Panc1 (cell line): ENCODE measurements at regions not wholly inside any gene's neighbourhood (a gene's known extent, or its start where the extent isn't known, plus 50 kb on each side); places are given as distances from the start of the nearest gene placed in this dataset.

ENCODE experiments used
- ATAC-seq: fragments of 200-7000 bp; cut with Tn5 transposase; 2 replicates; pipeline ENCODE4 v1.9.1; 2020; ENCODE audit warnings: mild to moderate bottlenecking, moderate library complexity
- BruUV-seq: library from RNA; stranded (reverse); fragments of 400-500 nt; replicated peaks from 2 replicates; lab custom pipeline; 2021; lab: Mats Ljungman, UMichigan
- CTCF ChIA-PET: fragments of 300-600 bp; sonication (Branson Sonifier 250); formaldehyde crosslinking; loops from one replicate; lab custom pipeline; 2022; ENCODE audit warnings: antibody characterized with exemption; lab: Charles Lee
- POLR2A ChIA-PET: fragments of 300-600 bp; sonication (Branson Sonifier 250); formaldehyde crosslinking; loops from one replicate; lab custom pipeline; 2022; ENCODE audit warnings: antibody characterized with exemption; lab: Charles Lee
- DNase-seq: peaks from one replicate; pipeline ENCODE4 v3.0.0-alpha.2; 2010; ENCODE audit warnings: low read depth, low spot score
- H3K27ac ChIP-seq: 2 replicates; pipeline ENCODE4 v1.5.1; 2011; ENCODE audit warnings: mild to moderate bottlenecking, low read length, inconsistent platforms
- H3K27me3 ChIP-seq: fragments of 200-500 bp; sonication (Bioruptor generic); 2 replicates; pipeline ENCODE4 v1.6.0; 2014; ENCODE audit warnings: low read length, inconsistent platforms; ENCODE audit not compliant: control insufficient read depth, insufficient read depth
- H3K36me3 ChIP-seq: fragments of 200-500 bp; sonication (Bioruptor generic); 2 replicates; pipeline ENCODE4 v1.5.1; 2014; ENCODE audit warnings: inconsistent platforms, mild to moderate bottlenecking, low read length, moderate library complexity; ENCODE audit not compliant: control insufficient read depth, insufficient read depth
- H3K4me1 ChIP-seq: 2 replicates; pipeline ENCODE4 v1.5.1; 2011; ENCODE audit warnings: inconsistent platforms, mild to moderate bottlenecking, low read length, moderate library complexity; ENCODE audit not compliant: control insufficient read depth, insufficient read depth
- H3K4me3 ChIP-seq, 2 experiments: 2 replicates each; pipeline ENCODE4 v1.5.1; 2011 to 2012; ENCODE audit warnings: low read depth in 2 of 2, low read length in 2 of 2, mild to moderate bottlenecking in 2 of 2, inconsistent platforms in 1 of 2, moderate library complexity in 1 of 2
- H3K9me3 ChIP-seq: fragments of 200-500 bp; sonication (Bioruptor generic); 2 replicates; pipeline ENCODE4 v1.5.1; 2014; ENCODE audit warnings: low read depth, mild to moderate bottlenecking, inconsistent platforms, low read length, moderate library complexity; ENCODE audit not compliant: control insufficient read depth, insufficient read depth
- POLR2AphosphoS5 ChIP-seq: IDR thresholded peaks from 2 replicates; pipeline ENCODE4 v1.6.1; 2012; ENCODE audit warnings: mild to moderate bottlenecking, low read depth, low read length, moderate library complexity
- SIN3A ChIP-seq: IDR thresholded peaks from 2 replicates; pipeline ENCODE4 v1.6.1; 2012; ENCODE audit warnings: low read depth, mild to moderate bottlenecking, low read length, moderate library complexity, borderline replicate concordance; ENCODE audit not compliant: insufficient read depth
- TCF7L2 ChIP-seq: IDR thresholded peaks from 2 replicates; pipeline ENCODE4 v1.6.1; 2011; ENCODE audit warnings: mild to moderate bottlenecking, low read depth, low read length, inconsistent platforms
- in situ Hi-C: cut with HindIII; loops from 2 replicates; pipeline ENCODE4 v1.10.0; 2016; ENCODE audit warnings: low sequenced_read_pairs, low pct_unique_long_range_greater_than_20kb
- intact Hi-C: fragments of 100-400 bp; cut with micrococcal nuclease; formaldehyde crosslinking; loops from one replicate; pipeline ENCODE4 v1.10.0; 2022; ENCODE audit not compliant: unreplicated experiment
- TF ChIP-seq, protein P1 (sequence below): fragments of 450-650 bp; IDR thresholded peaks from 2 replicates; pipeline ENCODE4 v1.5.1; 2017; ENCODE audit warnings: mild to moderate bottlenecking
- TF ChIP-seq, protein P2 (sequence below), 2 experiments: IDR thresholded peaks; 2 replicates each; pipeline ENCODE4 v1.6.1; 2011 to 2012; ENCODE audit warnings: low read depth in 2 of 2, control low read depth in 1 of 2, low read length in 1 of 2, mild to moderate bottlenecking in 1 of 2, moderate library complexity in 1 of 2; ENCODE audit not compliant: insufficient read depth in 1 of 2

DNA sequence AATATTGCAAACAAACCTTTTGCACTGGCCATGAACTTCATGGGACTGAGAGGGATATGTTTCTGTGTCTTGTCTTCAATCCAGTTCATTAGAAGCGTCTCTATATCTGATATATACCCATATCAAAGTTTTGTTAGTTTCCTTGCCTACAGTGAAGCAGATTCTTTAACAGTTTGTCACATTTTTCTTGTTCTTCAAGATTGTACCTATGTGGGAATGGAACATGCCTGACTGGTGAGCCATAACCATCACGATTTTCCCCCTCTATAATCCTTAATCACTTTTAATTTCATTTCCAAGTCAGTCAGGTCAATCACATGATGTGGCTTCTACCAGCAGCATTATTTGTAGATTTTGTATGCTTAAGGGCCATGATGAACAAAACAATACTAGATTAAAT is 197.1 kb upstream of the PDE5A start:
- intact Hi-C loops, result no loop called here
- no peaks in the 10 kb centered on the region for H3K27me3 ChIP-seq
- POLR2A ChIA-PET, result no interaction called here
- no peaks in the 10 kb centered on the region for H3K4me1 ChIP-seq
- DNase-seq (no peak), ATAC-seq (no peak)
- no peaks in the 10 kb centered on the region for H3K36me3 ChIP-seq
- TF ChIP-seq POLR2AphosphoS5 (no peak), TCF7L2 (no peak), SIN3A (no peak)
- TF ChIP-seq, protein P1, sequence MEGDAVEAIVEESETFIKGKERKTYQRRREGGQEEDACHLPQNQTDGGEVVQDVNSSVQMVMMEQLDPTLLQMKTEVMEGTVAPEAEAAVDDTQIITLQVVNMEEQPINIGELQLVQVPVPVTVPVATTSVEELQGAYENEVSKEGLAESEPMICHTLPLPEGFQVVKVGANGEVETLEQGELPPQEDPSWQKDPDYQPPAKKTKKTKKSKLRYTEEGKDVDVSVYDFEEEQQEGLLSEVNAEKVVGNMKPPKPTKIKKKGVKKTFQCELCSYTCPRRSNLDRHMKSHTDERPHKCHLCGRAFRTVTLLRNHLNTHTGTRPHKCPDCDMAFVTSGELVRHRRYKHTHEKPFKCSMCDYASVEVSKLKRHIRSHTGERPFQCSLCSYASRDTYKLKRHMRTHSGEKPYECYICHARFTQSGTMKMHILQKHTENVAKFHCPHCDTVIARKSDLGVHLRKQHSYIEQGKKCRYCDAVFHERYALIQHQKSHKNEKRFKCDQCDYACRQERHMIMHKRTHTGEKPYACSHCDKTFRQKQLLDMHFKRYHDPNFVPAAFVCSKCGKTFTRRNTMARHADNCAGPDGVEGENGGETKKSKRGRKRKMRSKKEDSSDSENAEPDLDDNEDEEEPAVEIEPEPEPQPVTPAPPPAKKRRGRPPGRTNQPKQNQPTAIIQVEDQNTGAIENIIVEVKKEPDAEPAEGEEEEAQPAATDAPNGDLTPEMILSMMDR, result no peak
- TF ChIP-seq, protein P2, sequence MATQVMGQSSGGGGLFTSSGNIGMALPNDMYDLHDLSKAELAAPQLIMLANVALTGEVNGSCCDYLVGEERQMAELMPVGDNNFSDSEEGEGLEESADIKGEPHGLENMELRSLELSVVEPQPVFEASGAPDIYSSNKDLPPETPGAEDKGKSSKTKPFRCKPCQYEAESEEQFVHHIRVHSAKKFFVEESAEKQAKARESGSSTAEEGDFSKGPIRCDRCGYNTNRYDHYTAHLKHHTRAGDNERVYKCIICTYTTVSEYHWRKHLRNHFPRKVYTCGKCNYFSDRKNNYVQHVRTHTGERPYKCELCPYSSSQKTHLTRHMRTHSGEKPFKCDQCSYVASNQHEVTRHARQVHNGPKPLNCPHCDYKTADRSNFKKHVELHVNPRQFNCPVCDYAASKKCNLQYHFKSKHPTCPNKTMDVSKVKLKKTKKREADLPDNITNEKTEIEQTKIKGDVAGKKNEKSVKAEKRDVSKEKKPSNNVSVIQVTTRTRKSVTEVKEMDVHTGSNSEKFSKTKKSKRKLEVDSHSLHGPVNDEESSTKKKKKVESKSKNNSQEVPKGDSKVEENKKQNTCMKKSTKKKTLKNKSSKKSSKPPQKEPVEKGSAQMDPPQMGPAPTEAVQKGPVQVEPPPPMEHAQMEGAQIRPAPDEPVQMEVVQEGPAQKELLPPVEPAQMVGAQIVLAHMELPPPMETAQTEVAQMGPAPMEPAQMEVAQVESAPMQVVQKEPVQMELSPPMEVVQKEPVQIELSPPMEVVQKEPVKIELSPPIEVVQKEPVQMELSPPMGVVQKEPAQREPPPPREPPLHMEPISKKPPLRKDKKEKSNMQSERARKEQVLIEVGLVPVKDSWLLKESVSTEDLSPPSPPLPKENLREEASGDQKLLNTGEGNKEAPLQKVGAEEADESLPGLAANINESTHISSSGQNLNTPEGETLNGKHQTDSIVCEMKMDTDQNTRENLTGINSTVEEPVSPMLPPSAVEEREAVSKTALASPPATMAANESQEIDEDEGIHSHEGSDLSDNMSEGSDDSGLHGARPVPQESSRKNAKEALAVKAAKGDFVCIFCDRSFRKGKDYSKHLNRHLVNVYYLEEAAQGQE (IDR thresholded peaks at IDR 0.05; ENCODE audit: insufficient read depth in 1 of 2, low read depth in 2 of 2, low read length in 1 of 2), result no peak
- CTCF ChIA-PET, result no interaction called here
- no peak overlapping the region for H3K4me3 ChIP-seq
- H3K27ac ChIP-seq, result no peak overlapping the region
- in situ Hi-C loops, result no loop called here
- BruUV-seq, result no TSS peak
- H3K9me3 ChIP-seq, result no peaks in the 10 kb centered on the region

DNA sequence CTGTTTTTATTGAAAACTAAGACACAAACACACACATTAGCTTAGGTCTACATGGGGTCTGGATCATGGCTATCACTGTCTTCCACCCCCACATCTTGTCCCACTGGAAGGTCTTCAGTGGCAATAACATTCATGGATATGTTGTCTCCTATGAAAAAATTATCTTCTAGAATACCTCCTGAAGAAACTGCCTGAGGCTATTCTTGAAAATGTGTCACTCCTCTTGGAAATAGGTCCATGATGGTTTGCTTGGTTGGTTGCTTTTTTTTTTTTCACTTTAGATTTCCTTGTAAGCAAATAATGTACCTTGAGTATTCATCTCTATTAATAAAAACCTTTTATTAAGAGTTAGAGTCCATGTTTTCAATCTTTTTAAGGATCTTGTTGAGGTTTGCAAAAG is 195.3 kb upstream of the PDE5A start:
- BruUV-seq, result no TSS peak
- Histone ChIP-seq H3K36me3 (no peaks in the 10 kb centered on the region), H3K4me1 (no peaks in the 10 kb centered on the region), H3K27me3 (no peaks in the 10 kb centered on the region), H3K9me3 (no peaks in the 10 kb centered on the region), H3K4me3 (no peak overlapping the region), H3K27ac (no peak overlapping the region)
- no peak for DNase-seq
- CTCF ChIA-PET, result no interaction called here
- intact Hi-C loops (no loop called here), in situ Hi-C loops (no loop called here)
- no peak for ATAC-seq
- TF ChIP-seq TCF7L2 (no peak), SIN3A (no peak), POLR2AphosphoS5 (no peak)
- TF ChIP-seq, protein P1, result no peak
- TF ChIP-seq, protein P2 (IDR thresholded peaks at IDR 0.05; ENCODE audit: insufficient read depth in 1 of 2, low read depth in 2 of 2, low read length in 1 of 2), result no peak
- POLR2A ChIA-PET, result interaction anchor here (0.7 kb wide), 1 partner anchor 227 kb away, joined by 6 read pairs; no protein-coding TSS in a partner anchor
